GM23338 (cell line): ENCODE measurements at regions not wholly inside any gene's neighbourhood (a gene's known extent, or its start where the extent isn't known, plus 50 kb on each side); places are given as distances from the start of the nearest gene placed in this dataset.
A peak's percentile ranks its signal among the peaks of the same experiment; 100 is the strongest.

Source experiments
- ATAC-seq: fragments of 200-7000 bp; cut with Tn5 transposase; 3 replicates; pipeline ENCODE4 v1.9.1; 2020
- DNase-seq: peaks from one replicate; pipeline ENCODE4 v3.0.0-alpha.2; 2015; ENCODE audit warnings: low spot score
- H2AFZ ChIP-seq: fragments of 200-600 bp; sonication (generic); 2 replicates; pipeline ENCODE4 v1.8.0; 2016; ENCODE audit warnings: antibody characterized with exemption, mild to moderate bottlenecking, moderate library complexity
- H3F3A ChIP-seq: fragments of 200-600 bp; sonication (generic); replicated peaks from 2 replicates; pipeline ENCODE4 v1.8.0; 2017; ENCODE audit warnings: antibody characterized with exemption, mixed run types, low read depth
- H3K27ac ChIP-seq: fragments of 200-600 bp; sonication (generic); 2 replicates; pipeline ENCODE4 v1.6.1; 2016; ENCODE audit warnings: low read depth
- H3K27me3 ChIP-seq: fragments of 200-600 bp; sonication (generic); 2 replicates; pipeline ENCODE4 v1.8.0; 2016; ENCODE audit warnings: mild to moderate bottlenecking, mixed run types, moderate library complexity; ENCODE audit not compliant: insufficient read depth
- H3K36me3 ChIP-seq: fragments of 200-600 bp; sonication (generic); 2 replicates; pipeline ENCODE4 v1.8.0; 2016; ENCODE audit warnings: mild to moderate bottlenecking; ENCODE audit not compliant: insufficient read depth
- H3K4me1 ChIP-seq: fragments of 200-600 bp; sonication (generic); 2 replicates; pipeline ENCODE4 v1.8.0; 2016; ENCODE audit warnings: mild to moderate bottlenecking, moderate library complexity; ENCODE audit not compliant: insufficient read depth
- H3K4me2 ChIP-seq: fragments of 200-600 bp; sonication (generic); 2 replicates; pipeline ENCODE4 v1.7.1; 2017; ENCODE audit warnings: mixed run types
- H3K4me3 ChIP-seq: fragments of 200-600 bp; sonication (generic); 2 replicates; pipeline ENCODE4 v1.6.1; 2016; ENCODE audit warnings: mixed run types
- H3K79me2 ChIP-seq: fragments of 200-600 bp; sonication (generic); replicated peaks from 2 replicates; pipeline ENCODE4 v1.8.0; 2017; ENCODE audit warnings: mild to moderate bottlenecking; ENCODE audit not compliant: insufficient read depth
- H3K9me2 ChIP-seq: fragments of 200-600 bp; sonication (generic); 2 replicates; pipeline ENCODE4 v1.8.0; 2017; ENCODE audit not compliant: insufficient read depth
- H4K20me1 ChIP-seq: fragments of 200-600 bp; sonication (generic); replicated peaks from 2 replicates; pipeline ENCODE4 v1.8.0; 2017; ENCODE audit warnings: mild to moderate bottlenecking; ENCODE audit not compliant: insufficient read depth
- H3K27ac Mint-ChIP-seq: 2 replicates; pipeline ENCODE4 v1.8.0; 2020; ENCODE audit warnings: inconsistent platforms, mild to moderate bottlenecking, moderate library complexity, mixed read lengths
- H3K27me3 Mint-ChIP-seq: 3 replicates; pipeline ENCODE4 v1.8.0; 2022; ENCODE audit warnings: low read depth, mild to moderate bottlenecking, moderate library complexity, mixed read lengths, inconsistent platforms; ENCODE audit not compliant: insufficient read depth, poor library complexity
- H3K36me3 Mint-ChIP-seq: 3 replicates; pipeline ENCODE4 v1.8.0; 2021; ENCODE audit warnings: low read depth, mild to moderate bottlenecking, inconsistent platforms, moderate library complexity, mixed read lengths
- H3K4me1 Mint-ChIP-seq: 3 replicates; pipeline ENCODE4 v1.8.0; 2020; ENCODE audit warnings: mild to moderate bottlenecking, inconsistent platforms, mixed read lengths
- H3K4me3 Mint-ChIP-seq: 3 replicates; pipeline ENCODE4 v1.8.0; 2021; ENCODE audit warnings: moderate library complexity, mild to moderate bottlenecking, inconsistent platforms, mixed read lengths
- H3K9me3 Mint-ChIP-seq: 3 replicates; pipeline ENCODE4 v1.8.0; 2020; ENCODE audit warnings: moderate library complexity, mild to moderate bottlenecking, inconsistent platforms, mixed read lengths
- CREB1 ChIP-seq: fragments of 250-450 bp; sonication (Bioruptor Pico); IDR thresholded peaks from 2 replicates; pipeline ENCODE4 v1.5.0; 2020; ENCODE audit warnings: low read depth, mild to moderate bottlenecking, moderate library complexity
- CTCF ChIP-seq, 2 experiments: fragments of 200-600 bp in 1 of 2; sonication (generic) in 1 of 2; conservative IDR thresholded peaks; 2 replicates each; pipeline versions ENCODE4 v1.5.1 to v1.6.1; 2016 to 2017; ENCODE audit warnings: antibody characterized with exemption in 2 of 2, low read depth in 2 of 2, mild to moderate bottlenecking in 2 of 2, moderate library complexity in 1 of 2
- ETS1 ChIP-seq: IDR thresholded peaks from 2 replicates; pipeline ENCODE4 v1.6.1; 2016; ENCODE audit warnings: antibody characterized with exemption
- EZH2 ChIP-seq: fragments of 200-600 bp; sonication (generic); IDR thresholded peaks from one replicate; pipeline ENCODE4 v1.8.0; 2017; ENCODE audit warnings: antibody characterized with exemption, mild to moderate bottlenecking, low read depth; ENCODE audit not compliant: unreplicated experiment
- EZH2phosphoT487 ChIP-seq: fragments of 200-600 bp; sonication (generic); IDR thresholded peaks from one replicate; pipeline ENCODE4 v1.8.1; 2018; ENCODE audit warnings: antibody characterized with exemption; ENCODE audit not compliant: unreplicated experiment
- JUNB ChIP-seq: IDR thresholded peaks from one replicate; pipeline ENCODE4 v1.6.1; 2016; ENCODE audit warnings: antibody characterized with exemption; ENCODE audit not compliant: unreplicated experiment
- POLR2AphosphoS5 ChIP-seq: IDR thresholded peaks from 2 replicates; pipeline ENCODE4 v1.6.1; 2016; ENCODE audit warnings: antibody characterized with exemption, low read depth
- REST ChIP-seq: IDR thresholded peaks from one replicate; pipeline ENCODE4 v1.6.1; 2018; ENCODE audit warnings: antibody characterized with exemption; ENCODE audit not compliant: unreplicated experiment
- ZNF114 ChIP-seq: fragments of 250-450 bp; sonication (Bioruptor Pico); IDR thresholded peaks from 2 replicates; pipeline ENCODE4 v1.5.0; 2020; ENCODE audit warnings: mild to moderate bottlenecking, moderate library complexity
- ZNF331 ChIP-seq: fragments of 250-450 bp; sonication (Bioruptor Pico); IDR thresholded peaks from 2 replicates; pipeline ENCODE4 v1.5.0; 2020; ENCODE audit warnings: low read depth, mild to moderate bottlenecking, moderate library complexity

GRCh38 chr12:105740369-105740768 is 398.4 kb downstream of the NUAK1 start (continued):
- TF ChIP-seq CTCF (conservative IDR thresholded peaks at IDR 0.05; ENCODE audit: low read depth in 2 of 2), result no peak
- TF ChIP-seq EZH2phosphoT487, result no peak
- TF ChIP-seq JUNB, result no peak
- TF ChIP-seq CREB1, result no peak

- Histone ChIP-seq H3K4me2 (peak overlapping the region; percentile 55; the same call in 1 of the 2 replicates), H3K27me3 (no peaks in the 10 kb centered on the region), H3K79me2 (no peaks in the 10 kb centered on the region), H3F3A (no peaks in the 10 kb centered on the region), H2AFZ (0 out of 2 replicates have a peak overlapping the region, but pooled peaks have one; percentile 11), H3K4me1 (peaks cover 24% of the 10 kb centered on the region), H3K4me3 (no peak overlapping the region), H3K27ac (peak overlapping the region; percentile 11; the same call in 1 of the 2 replicates), H3K36me3 (no peaks in the 10 kb centered on the region), H3K9me2 (peaks cover 5% of the 10 kb centered on the region), H4K20me1 (no peaks in the 10 kb centered on the region)
- ATAC-seq (no peak), DNase-seq (no peak)
- TF ChIP-seq ZNF114, result no peak
- Mint-ChIP-seq H3K4me3 (no peak overlapping the region), H3K4me1 (peaks cover 33% of the 10 kb centered on the region), H3K36me3 (no peaks in the 10 kb centered on the region), H3K9me3 (no peaks in the 10 kb centered on the region), H3K27ac (no peak overlapping the region), H3K27me3 (peaks cover 2% of the 10 kb centered on the region)
Observed at GRCh38 chr12:105740970-105741725, 397.6 kb downstream of the NUAK1 start.

- Mint-ChIP-seq H3K4me1 (peaks cover 27% of the 10 kb centered on the region), H3K27ac (no peak overlapping the region), H3K36me3 (no peaks in the 10 kb centered on the region), H3K9me3 (no peaks in the 10 kb centered on the region), H3K27me3 (peaks cover 2% of the 10 kb centered on the region), H3K4me3 (no peak overlapping the region)
- no peak overlapping the region for H2AFZ ChIP-seq
- H4K20me1 ChIP-seq, result no peaks in the 10 kb centered on the region
- H3K27ac ChIP-seq, result no peak overlapping the region
- no peaks in the 10 kb centered on the region for H3K79me2 ChIP-seq
- H3K4me3 ChIP-seq, result no peak overlapping the region
- H3K36me3 ChIP-seq, result no peaks in the 10 kb centered on the region
- no peak overlapping the region for H3K4me2 ChIP-seq
- ATAC-seq, result no peak
- no peaks in the 10 kb centered on the region for H3K27me3 ChIP-seq
- peaks cover 17% of the 10 kb centered on the region for H3K4me1 ChIP-seq
- H3K9me2 ChIP-seq, result peaks cover 11% of the 10 kb centered on the region
- H3F3A ChIP-seq, result no peaks in the 10 kb centered on the region
- DNase-seq, result no peak
- TF ChIP-seq POLR2AphosphoS5 (no peak), EZH2 (no peak), ZNF331 (CRISPR knock-in tag) (no peak), REST (no peak), CREB1 (no peak), CTCF (conservative IDR thresholded peaks at IDR 0.05; ENCODE audit: low read depth in 2 of 2) (no peak), EZH2phosphoT487 (no peak), ETS1 (no peak)
Observed at GRCh38 chr12:105741786-105742566, 396.8 kb downstream of the NUAK1 start.
